ENCODE measurements at regions not wholly inside any gene's neighbourhood (a gene's known extent, or its start where the extent isn't known, plus 50 kb on each side); places are given as distances from the start of the nearest gene placed in this dataset.

- TF ChIP-seq CTCF (IDR thresholded peaks at IDR 0.05; ENCODE audit: insufficient read depth, low read length) (no peak), REST (IDR thresholded peaks at IDR 0.05; ENCODE audit: insufficient replicate concordance, low read depth) (no peak), POLR2AphosphoS5 (IDR thresholded peaks at IDR 0.05; ENCODE audit: low read depth) (no peak), SPI1 (IDR thresholded peaks at IDR 0.05; ENCODE audit: borderline replicate concordance, low read depth) (no peak)
These were observed 546.7 kb upstream of the ADAMTS9 start for GRCh38 chr3:65234499-65234898.

All from HL-60 (cell line).